IMR-90 (cell line): ENCODE measurements at regions not wholly inside any gene's neighbourhood (a gene's known extent, or its start where the extent isn't known, plus 50 kb on each side); places are given as distances from the start of the nearest gene placed in this dataset.
A peak's percentile ranks its signal among the peaks of the same experiment; 100 is the strongest.

Source experiments
- ATAC-seq: fragments of 200-7000 bp; cut with Tn5 transposase; 2 replicates; pipeline ENCODE4 v1.9.1; 2020; ENCODE audit warnings: low read depth, mild to moderate bottlenecking, moderate library complexity
- BruUV-seq: library from RNA; stranded (reverse); fragments of 400-500 nt; replicated peaks from 2 replicates; lab custom pipeline; 2021; lab: Mats Ljungman, UMichigan
- CTCF ChIA-PET: fragments of 300-600 bp; formaldehyde crosslinking; extraction: SDS; loops from one replicate; lab custom pipeline; 2021; ENCODE audit warnings: antibody characterized with exemption; lab: Yijun Ruan, JAX
- POLR2A ChIA-PET: fragments of 300-600 bp; sonication (Branson Sonifier 250); formaldehyde crosslinking; loops from one replicate; lab custom pipeline; 2022; ENCODE audit warnings: antibody characterized with exemption; ENCODE audit not compliant: unreplicated experiment; lab: Charles Lee
- DNase-seq: peaks from one replicate; pipeline ENCODE4 v3.0.0; 2013
- H2AFZ ChIP-seq: replicated peaks from 2 replicates; pipeline ENCODE3; 2013; ENCODE audit warnings: low read length, mild to moderate bottlenecking; ENCODE audit not compliant: poor library complexity
- H2AK5ac ChIP-seq: 2 replicates; pipeline ENCODE4 v1.6.1; 2013; ENCODE audit warnings: low read depth, low read length, inconsistent platforms
- H2AK9ac ChIP-seq: replicated peaks from 2 replicates; pipeline ENCODE3; 2013; ENCODE audit warnings: mild to moderate bottlenecking, low read depth, low read length, moderate library complexity; ENCODE audit not compliant: poor library complexity
- H2BK120ac ChIP-seq: 2 replicates; pipeline ENCODE4 v1.6.1; 2013; ENCODE audit warnings: low read depth, low read length, inconsistent platforms
- H2BK15ac ChIP-seq: 3 replicates; pipeline ENCODE4 v1.6.1; 2013; ENCODE audit warnings: low read depth, low read length, inconsistent platforms
- H2BK20ac ChIP-seq: 2 replicates; pipeline ENCODE4 v1.6.1; 2013; ENCODE audit warnings: low read depth, mild to moderate bottlenecking, inconsistent platforms, low read length, moderate library complexity
- H2BK5ac ChIP-seq: 2 replicates; pipeline ENCODE4 v1.6.1; 2013; ENCODE audit warnings: mild to moderate bottlenecking, low read depth, low read length, inconsistent platforms; ENCODE audit not compliant: poor library complexity, severe bottlenecking
- H3K14ac ChIP-seq: replicated peaks from 2 replicates; pipeline ENCODE4 v1.6.1; 2013; ENCODE audit warnings: low read depth, low read length, inconsistent platforms
- H3K18ac ChIP-seq: 2 replicates; pipeline ENCODE4 v1.6.1; 2013; ENCODE audit warnings: low read depth, low read length, control low read depth
- H3K23ac ChIP-seq: 2 replicates; pipeline ENCODE4 v1.6.1; 2013; ENCODE audit warnings: low read depth, low read length, inconsistent platforms
- H3K27ac ChIP-seq: 2 replicates; pipeline ENCODE4 v1.5.1; 2013; ENCODE audit warnings: mild to moderate bottlenecking, control low read depth, low read length; ENCODE audit not compliant: insufficient read depth
- H3K27me3 ChIP-seq: 2 replicates; pipeline ENCODE4 v1.6.1; 2013; ENCODE audit warnings: low read length; ENCODE audit not compliant: control insufficient read depth, insufficient read depth
- H3K36me3 ChIP-seq: 2 replicates; pipeline ENCODE4 v1.6.1; 2013; ENCODE audit warnings: low read length, mixed read lengths; ENCODE audit not compliant: control insufficient read depth, insufficient read depth
- H3K4ac ChIP-seq: 2 replicates; pipeline ENCODE4 v1.6.1; 2013; ENCODE audit warnings: low read depth, low read length, inconsistent platforms
- H3K4me1 ChIP-seq: 2 replicates; pipeline ENCODE4 v1.6.1; 2013; ENCODE audit warnings: low read length, mixed read lengths; ENCODE audit not compliant: control insufficient read depth, insufficient read depth
- H3K4me2 ChIP-seq: 2 replicates; pipeline ENCODE4 v1.6.1; 2013; ENCODE audit warnings: low read depth, mild to moderate bottlenecking, control low read depth, low read length, moderate library complexity
- H3K4me3 ChIP-seq: 2 replicates; pipeline ENCODE4 v1.5.1; 2013; ENCODE audit warnings: low read depth, mild to moderate bottlenecking, control low read depth, low read length, moderate library complexity; ENCODE audit not compliant: insufficient read depth
- H3K56ac ChIP-seq: 2 replicates; pipeline ENCODE4 v1.6.1; 2013; ENCODE audit warnings: low read length, inconsistent platforms; ENCODE audit not compliant: insufficient read depth; ENCODE audit errors: extremely low read depth
- H3K79me1 ChIP-seq, 2 experiments: 2 replicates each; pipeline ENCODE4 v1.6.1; 2013; ENCODE audit warnings: low read length in 2 of 2, inconsistent platforms in 1 of 2, low read depth in 1 of 2
- H3K9ac ChIP-seq: 2 replicates; pipeline ENCODE4 v1.6.1; 2013; ENCODE audit warnings: low read depth, low read length, control low read depth
- H3K9me1 ChIP-seq: 2 replicates; pipeline ENCODE4 v1.6.1; 2013; ENCODE audit warnings: low read length, inconsistent platforms; ENCODE audit not compliant: insufficient read depth
- H3K9me3 ChIP-seq: 2 replicates; pipeline ENCODE4 v1.6.1; 2013; ENCODE audit warnings: low read length; ENCODE audit not compliant: control insufficient read depth, insufficient read depth
- H4K20me1 ChIP-seq: 2 replicates; pipeline ENCODE4 v1.6.1; 2013; ENCODE audit warnings: low read length, inconsistent platforms; ENCODE audit not compliant: insufficient read depth
- H4K5ac ChIP-seq: 2 replicates; pipeline ENCODE4 v1.6.1; 2013; ENCODE audit warnings: mild to moderate bottlenecking, low read depth, low read length, control low read depth
- H4K8ac ChIP-seq, 2 experiments: 2 replicates each; pipeline ENCODE4 v1.6.1; 2013; ENCODE audit warnings: low read depth in 2 of 2, low read length in 2 of 2, control low read depth in 1 of 2, inconsistent platforms in 1 of 2
- H4K91ac ChIP-seq: 2 replicates; pipeline ENCODE4 v1.6.1; 2013; ENCODE audit warnings: low read depth, low read length, inconsistent platforms; ENCODE audit not compliant: insufficient read depth
- BHLHE40 ChIP-seq: fragments of 150-350 bp; IDR thresholded peaks from 2 replicates; pipeline ENCODE4 v1.6.1; 2016; ENCODE audit warnings: mild to moderate bottlenecking, low read depth, low read length
- CEBPB ChIP-seq: IDR thresholded peaks from 2 replicates; pipeline ENCODE4 v1.6.1; 2012; ENCODE audit warnings: low read depth, low read length, improper control_type of control experiment
- CHD1 ChIP-seq: IDR thresholded peaks from 2 replicates; pipeline ENCODE4 v1.6.1; 2012; ENCODE audit warnings: low read depth, low read length, improper control_type of control experiment
- FOS ChIP-seq: fragments of 150-350 bp; IDR thresholded peaks from 2 replicates; pipeline ENCODE4 v1.6.1; 2016; ENCODE audit warnings: low read depth, low read length
- MAFK ChIP-seq: IDR thresholded peaks from 2 replicates; pipeline ENCODE4 v1.6.1; 2012; ENCODE audit warnings: low read depth, low read length, improper control_type of control experiment
- MAZ ChIP-seq: IDR thresholded peaks from 2 replicates; pipeline ENCODE4 v1.6.1; 2012; ENCODE audit warnings: low read depth, mild to moderate bottlenecking, low read length, improper control_type of control experiment, moderate library complexity, borderline replicate concordance
- MXI1 ChIP-seq: IDR thresholded peaks from 2 replicates; pipeline ENCODE4 v1.6.1; 2012; ENCODE audit warnings: low read depth, mild to moderate bottlenecking, low read length, moderate library complexity, borderline replicate concordance
- NFE2L2 ChIP-seq: fragments of 150-350 bp; IDR thresholded peaks from 2 replicates; pipeline ENCODE4 v1.6.1; 2016; ENCODE audit warnings: low read depth, mild to moderate bottlenecking, low read length
- POLR2A ChIP-seq: IDR thresholded peaks from 2 replicates; pipeline ENCODE4 v1.6.1; 2012; ENCODE audit warnings: mild to moderate bottlenecking, low read depth, low read length
- RAD21 ChIP-seq: IDR thresholded peaks from 2 replicates; pipeline ENCODE4 v1.6.1; 2012; ENCODE audit warnings: low read length, improper control_type of control experiment
- RCOR1 ChIP-seq: IDR thresholded peaks from 2 replicates; pipeline ENCODE4 v1.6.1; 2012; ENCODE audit warnings: mild to moderate bottlenecking, low read length, improper control_type of control experiment; ENCODE audit not compliant: insufficient replicate concordance
- RFX5 ChIP-seq: IDR thresholded peaks from 2 replicates; pipeline ENCODE4 v1.8.0; 2012; ENCODE audit warnings: low read depth, mild to moderate bottlenecking, low read length, moderate library complexity
- SMC3 ChIP-seq: fragments of 150-350 bp; IDR thresholded peaks from 2 replicates; pipeline ENCODE4 v1.6.1; 2016; ENCODE audit warnings: low read depth, mild to moderate bottlenecking, antibody characterized with exemption, low read length, moderate library complexity
- WGBS, 2 experiments: methylation state at CpG; one replicate each; pipeline versions ENCODE4 v1.1.5 to v1.1.7; 2013; ENCODE audit warnings: missing lambda C conversion rate in 2 of 2; ENCODE audit not compliant: insufficient read length in 1 of 2; ENCODE audit errors: extremely low coverage in 2 of 2; 5-methylcytosine and 5-hydroxymethylcytosine counted together
- dilution Hi-C: fragments of 300-500 bp; cut with HindIII; formaldehyde crosslinking; loops from one replicate; pipeline ENCODE4 v1.14.3; 2018; ENCODE audit warnings: low sequenced_read_pairs; ENCODE audit not compliant: unreplicated experiment
- in situ Hi-C: fragments of 300-500 bp; cut with MboI; formaldehyde crosslinking; loops from 3 replicates; pipeline ENCODE4 v1.14.3; 2019; ENCODE audit warnings: low sequenced_read_pairs, inconsistent platforms, mixed read lengths
- intact Hi-C: fragments of 100-400 bp; cut with micrococcal nuclease; formaldehyde crosslinking; loops from 2 replicates; pipeline ENCODE4 v1.10.0; 2022
- TF ChIP-seq, protein P1 (sequence below): conservative IDR thresholded peaks from 2 replicates; pipeline ENCODE4 v1.5.1; 2012; ENCODE audit warnings: mild to moderate bottlenecking, low read depth, low read length, improper control_type of control experiment
- TF ChIP-seq, protein P2 (sequence below): fragments of 150-350 bp; IDR thresholded peaks from 2 replicates; pipeline ENCODE4 v1.6.1; 2016; ENCODE audit warnings: low read depth, mild to moderate bottlenecking, low read length, moderate library complexity, borderline replicate concordance

DNA sequence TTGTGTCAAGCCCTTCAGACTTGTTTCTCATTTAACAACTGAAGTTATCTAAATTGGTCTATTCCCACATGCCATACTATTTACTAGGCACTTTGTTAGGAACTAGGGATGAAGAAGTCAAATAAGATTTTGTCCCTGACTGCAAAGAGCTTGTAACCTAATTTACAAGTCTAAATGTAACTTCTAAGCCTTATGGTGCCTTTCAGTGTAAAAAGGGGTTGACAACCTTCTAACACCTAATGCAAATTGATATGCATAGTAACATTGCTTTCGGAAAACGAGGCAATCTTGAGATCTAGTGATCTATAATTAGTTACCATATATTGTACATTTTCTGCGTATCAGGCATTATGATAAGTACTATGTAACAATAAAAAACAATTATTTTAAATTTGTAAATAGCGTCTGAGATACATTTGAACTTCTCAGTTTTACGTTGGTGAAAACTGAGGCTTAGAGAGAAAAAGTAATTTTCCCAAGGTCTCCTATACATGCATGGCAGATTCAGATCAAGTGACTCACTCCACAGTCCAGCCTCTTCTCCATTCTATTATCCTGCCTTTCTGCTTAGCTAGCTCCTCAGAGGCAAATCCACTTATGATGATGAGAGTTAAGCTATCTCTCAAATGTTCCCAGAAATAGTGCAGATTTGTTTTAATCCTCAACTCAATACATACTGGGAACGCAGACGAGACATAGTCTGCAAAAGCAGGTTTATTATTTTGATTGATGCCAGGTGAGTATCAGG lies 764.9 kb upstream of the SLITRK5 start:
- Histone ChIP-seq H3K18ac (peak overlapping the region; percentile 44; the same call in 1 of the 2 replicates), H4K5ac (no peak overlapping the region), H2BK5ac (no peak overlapping the region), H4K20me1 (no peaks in the 10 kb centered on the region), H3K27ac (no peak overlapping the region), H2AK5ac (no peak overlapping the region), H3K4me3 (no peak overlapping the region), H3K4me1 (0 out of 2 replicates have a peak, but pooled peaks cover 2% of the 10 kb centered on the region), H3K27me3 (no peaks in the 10 kb centered on the region), H3K14ac (no peak overlapping the region), H2AK9ac (no peak overlapping the region), H3K9ac (no peak overlapping the region), H3K9me1 (no peaks in the 10 kb centered on the region), H3K4ac (no peak overlapping the region), H4K8ac (no peak overlapping the region), H4K91ac (no peak overlapping the region), H3K36me3 (no peaks in the 10 kb centered on the region), H3K9me3 (no peaks in the 10 kb centered on the region), H3K79me1 (no peaks in the 10 kb centered on the region), H3K23ac (no peak overlapping the region), H2BK120ac (no peak overlapping the region), H3K4me2 (no peak overlapping the region), H2AFZ (no peak overlapping the region), H3K56ac (no peak overlapping the region), H2BK15ac (no peak overlapping the region), H2BK20ac (no peak overlapping the region)
- TF ChIP-seq MAZ (no peak), BHLHE40 (no peak), NFE2L2 (no peak), RCOR1 (no peak), RAD21 (no peak), POLR2A (no peak), MAFK (no peak), RFX5 (no peak), CHD1 (no peak), MXI1 (no peak), SMC3 (no peak), CEBPB (no peak), FOS (no peak)
- TF ChIP-seq, protein P1, sequence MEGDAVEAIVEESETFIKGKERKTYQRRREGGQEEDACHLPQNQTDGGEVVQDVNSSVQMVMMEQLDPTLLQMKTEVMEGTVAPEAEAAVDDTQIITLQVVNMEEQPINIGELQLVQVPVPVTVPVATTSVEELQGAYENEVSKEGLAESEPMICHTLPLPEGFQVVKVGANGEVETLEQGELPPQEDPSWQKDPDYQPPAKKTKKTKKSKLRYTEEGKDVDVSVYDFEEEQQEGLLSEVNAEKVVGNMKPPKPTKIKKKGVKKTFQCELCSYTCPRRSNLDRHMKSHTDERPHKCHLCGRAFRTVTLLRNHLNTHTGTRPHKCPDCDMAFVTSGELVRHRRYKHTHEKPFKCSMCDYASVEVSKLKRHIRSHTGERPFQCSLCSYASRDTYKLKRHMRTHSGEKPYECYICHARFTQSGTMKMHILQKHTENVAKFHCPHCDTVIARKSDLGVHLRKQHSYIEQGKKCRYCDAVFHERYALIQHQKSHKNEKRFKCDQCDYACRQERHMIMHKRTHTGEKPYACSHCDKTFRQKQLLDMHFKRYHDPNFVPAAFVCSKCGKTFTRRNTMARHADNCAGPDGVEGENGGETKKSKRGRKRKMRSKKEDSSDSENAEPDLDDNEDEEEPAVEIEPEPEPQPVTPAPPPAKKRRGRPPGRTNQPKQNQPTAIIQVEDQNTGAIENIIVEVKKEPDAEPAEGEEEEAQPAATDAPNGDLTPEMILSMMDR = no peak
- TF ChIP-seq, protein P2, sequence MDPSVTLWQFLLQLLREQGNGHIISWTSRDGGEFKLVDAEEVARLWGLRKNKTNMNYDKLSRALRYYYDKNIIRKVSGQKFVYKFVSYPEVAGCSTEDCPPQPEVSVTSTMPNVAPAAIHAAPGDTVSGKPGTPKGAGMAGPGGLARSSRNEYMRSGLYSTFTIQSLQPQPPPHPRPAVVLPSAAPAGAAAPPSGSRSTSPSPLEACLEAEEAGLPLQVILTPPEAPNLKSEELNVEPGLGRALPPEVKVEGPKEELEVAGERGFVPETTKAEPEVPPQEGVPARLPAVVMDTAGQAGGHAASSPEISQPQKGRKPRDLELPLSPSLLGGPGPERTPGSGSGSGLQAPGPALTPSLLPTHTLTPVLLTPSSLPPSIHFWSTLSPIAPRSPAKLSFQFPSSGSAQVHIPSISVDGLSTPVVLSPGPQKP = no peak
- WGBS, 2 experiments = no CpG with 5 or more reads among the region's 7 CpGs
- ChIA-PET POLR2A (interaction anchor here (0.6 kb wide), 1 partner anchor 350 kb away, joined by 3 read pairs; no protein-coding TSS in a partner anchor), CTCF (no interaction called here)
- BruUV-seq = no TSS peak
- ATAC-seq (peak; percentile 87), DNase-seq (peak; percentile 64)
- in situ Hi-C loops = no loop called here
- dilution Hi-C loops = no loop called here
- intact Hi-C loops = no loop called here
